GM12878 (cell line): ENCODE measurements at regions not wholly inside any gene's neighbourhood (a gene's known extent, or its start where the extent isn't known, plus 50 kb on each side); places are given as distances from the start of the nearest gene placed in this dataset.

Experiments used
- CBX3 ChIP-seq: fragments of 200-600 bp; sonication (generic); IDR thresholded peaks from 2 replicates; pipeline ENCODE4 v1.6.1; 2016; ENCODE audit warnings: low read depth, borderline replicate concordance
- CBX5 ChIP-seq: sonication (generic); IDR thresholded peaks from 2 replicates; pipeline ENCODE4 v1.6.1; 2016; ENCODE audit warnings: low read depth, moderate library complexity, mild to moderate bottlenecking, inconsistent platforms
- CREB1 ChIP-seq: IDR thresholded peaks from 2 replicates; pipeline ENCODE4 v1.6.1; 2012; ENCODE audit warnings: low read depth, mild to moderate bottlenecking, inconsistent platforms
- CREM ChIP-seq: IDR thresholded peaks from 2 replicates; pipeline ENCODE4 v1.6.1; 2014; ENCODE audit warnings: antibody characterized with exemption, low read depth
- IKZF2 ChIP-seq, 2 experiments: fragments of 450-650 bp; IDR thresholded peaks; 2 replicates each; pipeline ENCODE4 v1.6.1; 2017; ENCODE audit warnings: mild to moderate bottlenecking in 2 of 2, moderate library complexity in 2 of 2
- PAX5 ChIP-seq: IDR thresholded peaks from 2 replicates; pipeline ENCODE4 v1.6.1; 2011; ENCODE audit warnings: low read depth, low read length, borderline replicate concordance
- RAD21 ChIP-seq: IDR thresholded peaks from 2 replicates; pipeline ENCODE4 v1.6.1; 2011; ENCODE audit warnings: mild to moderate bottlenecking, low read depth, low read length, moderate library complexity; ENCODE audit not compliant: insufficient read depth
- SIN3A ChIP-seq: IDR thresholded peaks from 2 replicates; pipeline ENCODE4 v1.6.1; 2012; ENCODE audit warnings: low read depth, low read length, improper control_type of control experiment
- TAF1 ChIP-seq: IDR thresholded peaks from 2 replicates; pipeline ENCODE4 v1.6.1; 2011; ENCODE audit warnings: mild to moderate bottlenecking, low read depth, low read length, borderline replicate concordance
- TCF7 ChIP-seq: IDR thresholded peaks from 2 replicates; pipeline ENCODE4 v1.6.1; 2014; ENCODE audit warnings: antibody characterized with exemption, borderline replicate concordance
- ZBED1 ChIP-seq: IDR thresholded peaks from 2 replicates; pipeline ENCODE4 v1.6.1; 2016; ENCODE audit warnings: borderline replicate concordance
- ZNF217 ChIP-seq: fragments of 450-650 bp; IDR thresholded peaks from 2 replicates; pipeline ENCODE4 v1.6.1; 2017; ENCODE audit warnings: antibody characterized with exemption, mild to moderate bottlenecking
- TF ChIP-seq, protein P1 (sequence below): fragments of 150-350 bp; IDR thresholded peaks from 2 replicates; pipeline ENCODE4 v1.6.1; 2014; ENCODE audit warnings: mild to moderate bottlenecking, low read depth, low read length
- TF ChIP-seq, protein P2 (sequence below): fragments of 450-650 bp; formaldehyde crosslinking; IDR thresholded peaks from 2 replicates; pipeline ENCODE4 v1.4.0; 2022; ENCODE audit warnings: mild to moderate bottlenecking, moderate library complexity
- TF ChIP-seq, protein P3 (sequence below): fragments of 450-650 bp; IDR thresholded peaks from 2 replicates; pipeline ENCODE4 v1.6.1; 2017; ENCODE audit warnings: low read depth, mild to moderate bottlenecking, moderate library complexity
- TF ChIP-seq, protein P4 (sequence below): fragments of 450-650 bp; formaldehyde crosslinking; IDR thresholded peaks from 2 replicates; pipeline ENCODE4 v1.4.0; 2020; ENCODE audit warnings: mild to moderate bottlenecking, moderate library complexity
- TF ChIP-seq, protein P5 (sequence below): fragments of 450-650 bp; IDR thresholded peaks from 2 replicates; pipeline ENCODE4 v1.6.1; 2017; ENCODE audit warnings: borderline replicate concordance

DNA sequence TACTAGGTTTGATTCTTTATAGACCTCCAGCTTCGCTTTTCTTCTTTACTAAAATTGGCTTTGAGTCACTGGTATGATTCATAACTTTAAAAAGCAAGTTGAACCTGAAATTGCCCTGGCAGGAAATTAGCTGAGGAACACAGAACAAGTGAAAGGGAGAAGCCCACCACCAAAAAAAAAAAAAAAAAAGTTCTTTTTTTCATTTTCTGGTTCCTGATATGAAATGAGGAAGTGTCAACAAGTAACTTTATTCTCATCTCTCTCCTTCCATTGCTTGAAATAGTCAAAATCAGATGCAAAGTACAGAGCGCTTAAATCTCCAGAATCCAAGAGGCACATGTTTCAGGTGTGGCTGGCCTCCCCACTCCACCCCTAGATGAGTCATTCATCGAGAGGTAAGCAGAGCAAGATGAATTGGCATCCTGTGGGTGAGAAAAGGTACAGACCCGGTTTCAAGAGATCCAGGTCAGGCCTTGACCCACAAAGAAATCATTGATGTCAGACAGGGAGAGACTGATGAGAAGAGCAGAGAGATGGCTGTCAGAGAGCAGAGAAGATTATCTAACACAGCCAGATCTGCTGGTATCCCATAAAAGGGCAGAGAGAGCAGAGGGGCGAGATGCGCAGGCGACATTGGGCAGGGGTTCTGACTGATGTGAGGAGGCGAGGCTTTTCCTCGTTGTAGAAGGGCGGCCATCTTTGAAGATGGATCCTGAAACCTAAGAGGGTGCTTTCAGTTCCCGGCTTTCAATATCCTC lies 54.8 kb upstream of the MBOAT1 start (continued):
- TF ChIP-seq, protein P1, sequence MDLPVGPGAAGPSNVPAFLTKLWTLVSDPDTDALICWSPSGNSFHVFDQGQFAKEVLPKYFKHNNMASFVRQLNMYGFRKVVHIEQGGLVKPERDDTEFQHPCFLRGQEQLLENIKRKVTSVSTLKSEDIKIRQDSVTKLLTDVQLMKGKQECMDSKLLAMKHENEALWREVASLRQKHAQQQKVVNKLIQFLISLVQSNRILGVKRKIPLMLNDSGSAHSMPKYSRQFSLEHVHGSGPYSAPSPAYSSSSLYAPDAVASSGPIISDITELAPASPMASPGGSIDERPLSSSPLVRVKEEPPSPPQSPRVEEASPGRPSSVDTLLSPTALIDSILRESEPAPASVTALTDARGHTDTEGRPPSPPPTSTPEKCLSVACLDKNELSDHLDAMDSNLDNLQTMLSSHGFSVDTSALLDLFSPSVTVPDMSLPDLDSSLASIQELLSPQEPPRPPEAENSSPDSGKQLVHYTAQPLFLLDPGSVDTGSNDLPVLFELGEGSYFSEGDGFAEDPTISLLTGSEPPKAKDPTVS, result no peak
- TF ChIP-seq CREB1 (no peak), CBX5 (no peak), ZBED1 (no peak), ZNF217 (no peak), RAD21 (no peak), TAF1 (no peak), PAX5 (no peak), TCF7 (no peak), SIN3A (no peak), IKZF2 (IDR thresholded peaks at IDR 0.05) (no peak), CBX3 (no peak), CREM (no peak)
- TF ChIP-seq, protein P2, sequence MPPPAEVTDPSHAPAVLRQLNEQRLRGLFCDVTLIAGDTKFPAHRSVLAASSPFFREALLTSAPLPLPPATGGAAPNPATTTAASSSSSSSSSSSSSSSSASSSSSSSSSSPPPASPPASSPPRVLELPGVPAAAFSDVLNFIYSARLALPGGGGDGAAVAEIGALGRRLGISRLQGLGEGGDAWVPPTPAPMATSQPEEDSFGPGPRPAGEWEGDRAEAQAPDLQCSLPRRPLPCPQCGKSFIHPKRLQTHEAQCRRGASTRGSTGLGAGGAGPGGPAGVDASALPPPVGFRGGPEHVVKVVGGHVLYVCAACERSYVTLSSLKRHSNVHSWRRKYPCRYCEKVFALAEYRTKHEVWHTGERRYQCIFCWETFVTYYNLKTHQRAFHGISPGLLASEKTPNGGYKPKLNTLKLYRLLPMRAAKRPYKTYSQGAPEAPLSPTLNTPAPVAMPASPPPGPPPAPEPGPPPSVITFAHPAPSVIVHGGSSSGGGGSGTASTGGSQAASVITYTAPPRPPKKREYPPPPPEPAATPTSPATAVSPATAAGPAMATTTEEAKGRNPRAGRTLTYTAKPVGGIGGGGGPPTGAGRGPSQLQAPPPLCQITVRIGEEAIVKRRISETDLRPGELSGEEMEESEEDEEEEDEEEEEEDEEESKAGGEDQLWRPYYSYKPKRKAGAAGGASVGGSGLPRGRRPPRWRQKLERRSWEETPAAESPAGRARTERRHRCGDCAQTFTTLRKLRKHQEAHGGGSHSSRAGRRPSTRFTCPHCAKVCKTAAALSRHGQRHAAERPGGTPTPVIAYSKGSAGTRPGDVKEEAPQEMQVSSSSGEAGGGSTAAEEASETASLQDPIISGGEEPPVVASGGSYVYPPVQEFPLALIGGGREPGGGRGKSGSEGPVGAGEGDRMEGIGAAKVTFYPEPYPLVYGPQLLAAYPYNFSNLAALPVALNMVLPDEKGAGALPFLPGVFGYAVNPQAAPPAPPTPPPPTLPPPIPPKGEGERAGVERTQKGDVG (CRISPR knock-in tag), result no peak
- TF ChIP-seq, protein P3, sequence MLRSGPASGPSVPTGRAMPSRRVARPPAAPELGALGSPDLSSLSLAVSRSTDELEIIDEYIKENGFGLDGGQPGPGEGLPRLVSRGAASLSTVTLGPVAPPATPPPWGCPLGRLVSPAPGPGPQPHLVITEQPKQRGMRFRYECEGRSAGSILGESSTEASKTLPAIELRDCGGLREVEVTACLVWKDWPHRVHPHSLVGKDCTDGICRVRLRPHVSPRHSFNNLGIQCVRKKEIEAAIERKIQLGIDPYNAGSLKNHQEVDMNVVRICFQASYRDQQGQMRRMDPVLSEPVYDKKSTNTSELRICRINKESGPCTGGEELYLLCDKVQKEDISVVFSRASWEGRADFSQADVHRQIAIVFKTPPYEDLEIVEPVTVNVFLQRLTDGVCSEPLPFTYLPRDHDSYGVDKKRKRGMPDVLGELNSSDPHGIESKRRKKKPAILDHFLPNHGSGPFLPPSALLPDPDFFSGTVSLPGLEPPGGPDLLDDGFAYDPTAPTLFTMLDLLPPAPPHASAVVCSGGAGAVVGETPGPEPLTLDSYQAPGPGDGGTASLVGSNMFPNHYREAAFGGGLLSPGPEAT, result no peak
- TF ChIP-seq, protein P4, sequence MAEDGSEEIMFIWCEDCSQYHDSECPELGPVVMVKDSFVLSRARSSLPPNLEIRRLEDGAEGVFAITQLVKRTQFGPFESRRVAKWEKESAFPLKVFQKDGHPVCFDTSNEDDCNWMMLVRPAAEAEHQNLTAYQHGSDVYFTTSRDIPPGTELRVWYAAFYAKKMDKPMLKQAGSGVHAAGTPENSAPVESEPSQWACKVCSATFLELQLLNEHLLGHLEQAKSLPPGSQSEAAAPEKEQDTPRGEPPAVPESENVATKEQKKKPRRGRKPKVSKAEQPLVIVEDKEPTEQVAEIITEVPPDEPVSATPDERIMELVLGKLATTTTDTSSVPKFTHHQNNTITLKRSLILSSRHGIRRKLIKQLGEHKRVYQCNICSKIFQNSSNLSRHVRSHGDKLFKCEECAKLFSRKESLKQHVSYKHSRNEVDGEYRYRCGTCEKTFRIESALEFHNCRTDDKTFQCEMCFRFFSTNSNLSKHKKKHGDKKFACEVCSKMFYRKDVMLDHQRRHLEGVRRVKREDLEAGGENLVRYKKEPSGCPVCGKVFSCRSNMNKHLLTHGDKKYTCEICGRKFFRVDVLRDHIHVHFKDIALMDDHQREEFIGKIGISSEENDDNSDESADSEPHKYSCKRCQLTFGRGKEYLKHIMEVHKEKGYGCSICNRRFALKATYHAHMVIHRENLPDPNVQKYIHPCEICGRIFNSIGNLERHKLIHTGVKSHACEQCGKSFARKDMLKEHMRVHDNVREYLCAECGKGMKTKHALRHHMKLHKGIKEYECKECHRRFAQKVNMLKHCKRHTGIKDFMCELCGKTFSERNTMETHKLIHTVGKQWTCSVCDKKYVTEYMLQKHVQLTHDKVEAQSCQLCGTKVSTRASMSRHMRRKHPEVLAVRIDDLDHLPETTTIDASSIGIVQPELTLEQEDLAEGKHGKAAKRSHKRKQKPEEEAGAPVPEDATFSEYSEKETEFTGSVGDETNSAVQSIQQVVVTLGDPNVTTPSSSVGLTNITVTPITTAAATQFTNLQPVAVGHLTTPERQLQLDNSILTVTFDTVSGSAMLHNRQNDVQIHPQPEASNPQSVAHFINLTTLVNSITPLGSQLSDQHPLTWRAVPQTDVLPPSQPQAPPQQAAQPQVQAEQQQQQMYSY (CRISPR knock-in tag), result no peak
- TF ChIP-seq, protein P5, sequence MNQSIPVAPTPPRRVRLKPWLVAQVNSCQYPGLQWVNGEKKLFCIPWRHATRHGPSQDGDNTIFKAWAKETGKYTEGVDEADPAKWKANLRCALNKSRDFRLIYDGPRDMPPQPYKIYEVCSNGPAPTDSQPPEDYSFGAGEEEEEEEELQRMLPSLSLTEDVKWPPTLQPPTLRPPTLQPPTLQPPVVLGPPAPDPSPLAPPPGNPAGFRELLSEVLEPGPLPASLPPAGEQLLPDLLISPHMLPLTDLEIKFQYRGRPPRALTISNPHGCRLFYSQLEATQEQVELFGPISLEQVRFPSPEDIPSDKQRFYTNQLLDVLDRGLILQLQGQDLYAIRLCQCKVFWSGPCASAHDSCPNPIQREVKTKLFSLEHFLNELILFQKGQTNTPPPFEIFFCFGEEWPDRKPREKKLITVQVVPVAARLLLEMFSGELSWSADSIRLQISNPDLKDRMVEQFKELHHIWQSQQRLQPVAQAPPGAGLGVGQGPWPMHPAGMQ, result no peak
